T-cell (primary cell): ENCODE measurements at regions not wholly inside any gene's neighbourhood (a gene's known extent, or its start where the extent isn't known, plus 50 kb on each side); places are given as distances from the start of the nearest gene placed in this dataset.

Experiments used
- ATAC-seq, 4 experiments: fragments of 200-7000 bp in 3 of 4; fragments of 150-1000 bp in 1 of 4; cut with Tn5 transposase; replicated peaks in 1 of 4; 1 replicate in 3 of 4; 2 replicates in 1 of 4; pipeline ENCODE4 v1.10.0; 2021; ENCODE audit warnings: moderate library complexity in 3 of 4, mild to moderate bottlenecking in 2 of 4, moderate number of reproducible peaks in 1 of 4
- CTCF ChIA-PET, 2 donors: fragments of 300-600 bp; sonication (Branson Sonifier 250); formaldehyde crosslinking; loops; one replicate each; lab custom pipeline; 2022; ENCODE audit warnings: antibody characterized with exemption in 2 of 2; lab: Charles Lee
- POLR2A ChIA-PET, 2 donors: fragments of 300-600 bp; sonication (Branson Sonifier 250); formaldehyde crosslinking; loops; one replicate each; lab custom pipeline; 2022; ENCODE audit warnings: antibody characterized with exemption in 2 of 2; lab: Charles Lee
- DNase-seq, 35 experiments: peaks; one replicate each; pipeline versions ENCODE4 v3.0.0 to v3.0.0-alpha.2; 2013 to 2023
- H3K27ac ChIP-seq: one replicate; pipeline ENCODE4 v1.5.1; 2013; ENCODE audit warnings: low read length
- H3K27me3 ChIP-seq, 2 experiments: replicated peaks in 1 of 2; 1 replicate in 1 of 2; 2 replicates in 1 of 2; pipeline versions ENCODE4 v1.6.1 to v1.7.0; 2013; ENCODE audit warnings: low read length in 1 of 2, mixed read lengths in 1 of 2; ENCODE audit not compliant: control insufficient read depth in 2 of 2, insufficient read depth in 2 of 2; ENCODE audit errors: extremely low read depth in 1 of 2
- H3K36me3 ChIP-seq, 2 donors: 1 replicate in 1 of 2; 2 replicates in 1 of 2; pipeline versions ENCODE4 v1.6.1 to v1.7.0; 2013; ENCODE audit warnings: low read length in 1 of 2; ENCODE audit not compliant: control insufficient read depth in 2 of 2, insufficient read depth in 1 of 2; ENCODE audit errors: extremely low read depth in 1 of 2
- H3K4me1 ChIP-seq, 2 experiments: 1 replicate in 1 of 2; 2 replicates in 1 of 2; pipeline versions ENCODE4 v1.6.1 to v1.7.0; 2013; ENCODE audit warnings: low read length in 2 of 2, mixed read lengths in 1 of 2; ENCODE audit not compliant: insufficient read depth in 2 of 2, control insufficient read depth in 1 of 2; ENCODE audit errors: extremely low read depth in 1 of 2
- H3K4me3 ChIP-seq, 2 donors: 1 replicate in 1 of 2; 2 replicates in 1 of 2; pipeline versions ENCODE4 v1.5.1 to v1.7.0; 2013; ENCODE audit warnings: mild to moderate bottlenecking in 2 of 2, low read length in 1 of 2, moderate library complexity in 1 of 2; ENCODE audit not compliant: control insufficient read depth in 1 of 2; ENCODE audit errors: extremely low read depth in 1 of 2
- H3K9me3 ChIP-seq: 2 replicates; pipeline ENCODE4 v1.7.0; 2013
- H3K27ac Mint-ChIP-seq, 2 donors: one replicate each; pipeline ENCODE4 v1.8.0; 2020 to 2021; ENCODE audit warnings: mild to moderate bottlenecking in 2 of 2, mixed read lengths in 2 of 2
- H3K27me3 Mint-ChIP-seq, 2 donors: one replicate each; pipeline ENCODE4 v1.8.0; 2021 to 2022; ENCODE audit warnings: mixed read lengths in 2 of 2
- H3K36me3 Mint-ChIP-seq: one replicate; pipeline ENCODE4 v1.8.0; 2021; ENCODE audit warnings: mixed read lengths
- H3K4me1 Mint-ChIP-seq, 3 donors: one replicate each; pipeline ENCODE4 v1.8.0; 2020 to 2022; ENCODE audit warnings: mixed read lengths in 3 of 3, mild to moderate bottlenecking in 1 of 3
- H3K4me3 Mint-ChIP-seq, 3 donors: one replicate each; pipeline ENCODE4 v1.8.0; 2020 to 2022; ENCODE audit warnings: mild to moderate bottlenecking in 3 of 3, mixed read lengths in 3 of 3, moderate library complexity in 3 of 3
- H3K9me3 Mint-ChIP-seq, 3 donors: one replicate each; pipeline ENCODE4 v1.8.0; 2020 to 2022; ENCODE audit warnings: mixed read lengths in 3 of 3
- WGBS: methylation state at CpG from one replicate; pipeline ENCODE4 v1.1.5; 2013; ENCODE audit warnings: missing lambda C conversion rate; ENCODE audit not compliant: insufficient coverage; 5-methylcytosine and 5-hydroxymethylcytosine counted together

DNA sequence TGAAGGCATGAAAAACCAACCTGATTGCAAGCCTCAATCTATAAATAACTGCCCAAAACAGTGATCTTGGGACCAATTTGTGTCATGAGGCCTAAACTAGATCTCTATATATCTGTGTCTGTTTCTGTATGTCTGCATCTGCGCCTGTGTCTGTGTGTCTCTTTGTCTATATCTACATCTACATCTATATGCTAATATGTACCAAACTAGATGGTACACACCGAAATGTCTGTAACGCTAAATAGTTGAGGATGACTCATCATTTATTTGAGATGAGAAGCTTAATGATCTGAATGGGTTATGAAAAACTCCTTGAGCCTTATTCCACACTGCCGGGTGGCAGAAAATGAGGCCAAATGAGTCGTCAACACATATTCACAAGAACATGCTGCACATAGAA, 982.3 kb downstream of the ROBO2 start:
- ATAC-seq (no peak), DNase-seq (no peak)
- CTCF ChIA-PET = no interaction called here
- POLR2A ChIA-PET = no interaction called here
- Mint-ChIP-seq H3K36me3 (no peaks in the 10 kb centered on the region), H3K9me3 (peaks cover 10 to 38% (median 18%) of the 10 kb centered on the region in 3 donors), H3K4me3 (no peak overlapping the region), H3K27me3 (no peaks in the 10 kb centered on the region), H3K27ac (no peak overlapping the region), H3K4me1 (no peaks in the 10 kb centered on the region)
- Histone ChIP-seq H3K4me3 (no peak overlapping the region), H3K4me1 (no peaks in the 10 kb centered on the region), H3K36me3 (no peaks in the 10 kb centered on the region), H3K27me3 (no peaks in the 10 kb centered on the region), H3K9me3 (no peaks in the 10 kb centered on the region), H3K27ac (no peak overlapping the region)
- WGBS = no CpG with 5 or more reads among the region's 5 CpGs

DNA sequence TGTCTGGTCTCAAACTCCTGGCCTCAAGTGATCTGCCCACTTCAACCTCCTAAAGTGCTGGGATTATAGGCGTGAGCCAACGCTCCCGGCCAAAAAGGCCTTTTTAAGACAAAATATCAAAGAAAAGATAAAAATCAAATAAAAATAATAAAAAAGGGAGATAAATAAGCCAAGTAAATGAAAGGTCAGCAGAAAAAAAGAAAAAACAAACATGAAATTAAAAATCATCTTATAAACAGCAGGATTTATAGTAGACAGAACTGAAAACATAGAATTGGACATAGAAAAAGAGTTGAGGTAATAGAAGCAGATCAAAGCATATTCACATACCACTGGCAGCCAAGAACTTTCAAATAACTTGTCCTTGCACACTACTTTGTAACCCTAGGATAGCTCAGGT, 983.4 kb downstream of the ROBO2 start:
- H3K36me3 ChIP-seq = no peaks in the 10 kb centered on the region
- Mint-ChIP-seq H3K4me1 (no peaks in the 10 kb centered on the region), H3K4me3 (no peak overlapping the region), H3K27ac (no peak overlapping the region), H3K9me3 (peaks cover 12 to 37% (median 18%) of the 10 kb centered on the region in 3 donors), H3K27me3 (no peaks in the 10 kb centered on the region), H3K36me3 (no peaks in the 10 kb centered on the region)
- no peak overlapping the region for H3K27ac ChIP-seq
- H3K27me3 ChIP-seq = no peaks in the 10 kb centered on the region
- DNase-seq (no peak), ATAC-seq (no peak)
- WGBS = no CpG with 5 or more reads among the region's 3 CpGs
- ChIA-PET CTCF (no interaction called here), POLR2A (no interaction called here)
- no peaks in the 10 kb centered on the region for H3K9me3 ChIP-seq
- no peaks in the 10 kb centered on the region for H3K4me1 ChIP-seq
- no peak overlapping the region for H3K4me3 ChIP-seq

DNA sequence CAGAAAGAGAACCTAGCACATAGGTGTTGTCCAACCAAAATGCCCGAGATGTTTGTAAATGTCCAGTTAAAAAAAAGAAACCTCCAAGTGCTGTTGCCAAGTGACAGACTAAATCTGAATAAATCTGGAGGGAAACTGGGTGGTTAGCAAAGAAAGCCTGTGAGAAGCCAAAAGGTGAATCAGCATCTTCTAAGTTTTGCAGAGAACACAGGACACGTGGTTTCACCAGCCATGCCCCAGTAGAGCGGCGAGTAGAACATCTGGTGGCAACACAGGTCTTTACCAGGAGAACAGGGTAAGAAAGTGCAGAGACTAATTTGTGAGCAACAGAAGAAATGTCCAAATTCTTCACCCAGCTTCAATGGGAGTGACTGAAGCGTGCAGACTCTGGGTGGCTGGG, 986.0 kb downstream of the ROBO2 start:
- Histone ChIP-seq H3K36me3 (no peaks in the 10 kb centered on the region), H3K27ac (no peak overlapping the region), H3K9me3 (no peaks in the 10 kb centered on the region), H3K27me3 (no peaks in the 10 kb centered on the region), H3K4me1 (no peaks in the 10 kb centered on the region), H3K4me3 (no peak overlapping the region)
- Mint-ChIP-seq H3K9me3 (peaks cover 12 to 38% (median 20%) of the 10 kb centered on the region in 3 donors), H3K27me3 (no peaks in the 10 kb centered on the region), H3K36me3 (no peaks in the 10 kb centered on the region), H3K4me3 (no peak overlapping the region), H3K4me1 (no peaks in the 10 kb centered on the region), H3K27ac (no peak overlapping the region)
- 63% methylated on average over 4 of the region's 5 CpGs for WGBS
- ChIA-PET POLR2A (no interaction called here), CTCF (no interaction called here)
- no peak for DNase-seq
- no peak for ATAC-seq

GRCh38 chr3:78026318-78026828, 986.5 kb downstream of the ROBO2 start:
- no CpG with 5 or more reads among the region's 1 CpG for WGBS

DNA sequence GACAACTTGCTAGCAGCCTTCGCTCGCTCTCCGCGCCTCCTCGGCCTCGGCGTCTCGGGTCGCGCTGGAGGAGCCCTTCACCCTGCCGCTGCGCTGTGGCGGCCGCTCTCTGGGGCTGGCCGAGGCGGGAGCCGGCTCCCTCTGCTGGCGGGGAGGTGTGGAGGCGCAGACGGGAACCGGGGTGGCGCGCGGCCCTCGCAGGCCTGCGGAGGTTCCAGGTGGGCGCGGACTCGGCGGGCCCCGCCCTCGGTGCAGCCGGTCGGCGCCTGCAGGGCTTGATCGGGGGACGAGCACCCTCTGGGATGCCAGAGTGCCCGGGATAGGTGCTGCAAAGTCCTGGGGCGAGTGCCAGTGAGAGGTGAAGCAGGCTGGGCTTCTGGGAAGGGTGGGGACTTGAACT, 989.9 kb downstream of the ROBO2 start:
- Histone ChIP-seq H3K4me3 (no peak overlapping the region), H3K4me1 (no peaks in the 10 kb centered on the region), H3K27me3 (no peaks in the 10 kb centered on the region), H3K9me3 (no peaks in the 10 kb centered on the region), H3K36me3 (no peaks in the 10 kb centered on the region), H3K27ac (no peak overlapping the region)
- no peak overlapping the region for H3K27ac Mint-ChIP-seq
- H3K36me3 Mint-ChIP-seq = no peaks in the 10 kb centered on the region
- no peak for ATAC-seq
- H3K27me3 Mint-ChIP-seq = no peaks in the 10 kb centered on the region
- 93% methylated on average over 33 of the region's 39 CpGs for WGBS
- ChIA-PET CTCF (no interaction called here), POLR2A (no interaction called here)
- peak in 1 of 35 experiments; percentile 2 for DNase-seq
- no peaks in the 10 kb centered on the region for H3K4me1 Mint-ChIP-seq
- peaks cover 8 to 20% (median 18%) of the 10 kb centered on the region in 3 donors for H3K9me3 Mint-ChIP-seq
- no peak overlapping the region for H3K4me3 Mint-ChIP-seq

More at GRCh38 chr3:78026318-78026828, 986.5 kb downstream of the ROBO2 start:
- ChIA-PET CTCF (no interaction called here), POLR2A (interaction anchor here in 1 of 2 donors (0.6 kb wide), 1 partner anchor 1683 kb away, joined by 3 read pairs; no protein-coding TSS in a partner anchor)
- no peaks in the 10 kb centered on the region for H3K36me3 Mint-ChIP-seq
- no peak for ATAC-seq
- peaks cover 12 to 38% (median 20%) of the 10 kb centered on the region in 3 donors for H3K9me3 Mint-ChIP-seq
- no peak for DNase-seq
- H3K4me1 ChIP-seq = no peaks in the 10 kb centered on the region
- no peak overlapping the region for H3K4me3 ChIP-seq
- no peaks in the 10 kb centered on the region for H3K9me3 ChIP-seq
- H3K4me1 Mint-ChIP-seq = no peaks in the 10 kb centered on the region
- H3K27ac Mint-ChIP-seq = no peak overlapping the region
- H3K27me3 ChIP-seq = no peaks in the 10 kb centered on the region
- no peak overlapping the region for H3K27ac ChIP-seq
- no peaks in the 10 kb centered on the region for H3K36me3 ChIP-seq
- no peaks in the 10 kb centered on the region for H3K27me3 Mint-ChIP-seq
- H3K4me3 Mint-ChIP-seq = no peak overlapping the region

DNA sequence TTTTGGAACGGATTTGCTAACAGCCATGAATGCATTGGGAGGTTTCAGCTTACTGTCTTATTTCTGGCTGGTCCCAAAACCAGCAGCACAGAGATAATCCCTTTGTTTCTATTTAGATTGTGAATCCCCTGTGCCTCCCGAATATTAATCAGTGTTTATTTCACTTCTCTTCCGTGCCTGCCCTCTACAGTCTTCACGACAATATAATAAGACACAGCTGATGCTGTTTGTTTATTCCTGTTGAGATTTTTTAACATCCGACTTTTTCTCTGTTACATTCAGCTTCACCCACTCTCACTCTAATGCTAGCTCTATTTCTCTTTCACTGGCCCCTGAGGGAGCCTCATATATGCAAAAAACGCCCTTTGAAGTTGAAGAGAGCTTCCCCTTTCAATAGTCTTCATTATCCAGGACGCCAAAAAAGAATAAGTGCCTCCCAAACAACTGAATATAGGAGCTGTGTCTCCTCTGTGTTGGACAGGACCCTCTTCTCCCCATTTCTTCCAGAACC, 995.3 kb downstream of the ROBO2 start:
- H3K27me3 Mint-ChIP-seq = no peaks in the 10 kb centered on the region
- ChIA-PET POLR2A (no interaction called here), CTCF (no interaction called here)
- H3K9me3 Mint-ChIP-seq = peaks cover 9 to 18% (median 16%) of the 10 kb centered on the region in 3 donors
- WGBS = 38% methylated on average over 1 of the region's 7 CpGs
- no peak overlapping the region for H3K4me3 ChIP-seq
- DNase-seq (no peak), ATAC-seq (no peak)
- no peak overlapping the region for H3K27ac Mint-ChIP-seq
- H3K4me1 Mint-ChIP-seq = no peaks in the 10 kb centered on the region
- no peak overlapping the region for H3K4me3 Mint-ChIP-seq
- no peaks in the 10 kb centered on the region for H3K27me3 ChIP-seq
- H3K36me3 Mint-ChIP-seq = no peaks in the 10 kb centered on the region
- no peak overlapping the region for H3K27ac ChIP-seq
- H3K4me1 ChIP-seq = no peaks in the 10 kb centered on the region
- H3K9me3 ChIP-seq = no peaks in the 10 kb centered on the region
- H3K36me3 ChIP-seq = no peaks in the 10 kb centered on the region

GRCh38 chr3:78041486-78041885, 1001.6 kb downstream of the ROBO2 start:
- Histone ChIP-seq H3K4me3 (no peak overlapping the region), H3K4me1 (no peaks in the 10 kb centered on the region), H3K36me3 (no peaks in the 10 kb centered on the region), H3K27ac (no peak overlapping the region), H3K9me3 (no peaks in the 10 kb centered on the region), H3K27me3 (no peaks in the 10 kb centered on the region)
- Mint-ChIP-seq H3K4me3 (no peak overlapping the region), H3K36me3 (no peaks in the 10 kb centered on the region), H3K27me3 (no peaks in the 10 kb centered on the region), H3K27ac (no peak overlapping the region), H3K4me1 (no peaks in the 10 kb centered on the region), H3K9me3 (peaks cover 11 to 23% (median 12%) of the 10 kb centered on the region in 3 donors)
- ChIA-PET POLR2A (no interaction called here), CTCF (no interaction called here)
- DNase-seq (no peak), ATAC-seq (no peak)
- no CpG with 5 or more reads among the region's 1 CpG for WGBS
